Activated CD8-positive, alpha-beta memory T cell treated with anti-CD3 and anti-CD28 coated beads for 48 hours (primary cell): ENCODE measurements at regions not wholly inside any gene's neighbourhood (a gene's known extent, or its start where the extent isn't known, plus 50 kb on each side); places are given as distances from the start of the nearest gene placed in this dataset.

Source experiments
- DNase-seq, 3 experiments: peaks; one replicate each; pipeline ENCODE4 v3.0.0-alpha.2; 2020; ENCODE audit warnings: low read depth in 2 of 3, low spot score in 2 of 3

DNA sequence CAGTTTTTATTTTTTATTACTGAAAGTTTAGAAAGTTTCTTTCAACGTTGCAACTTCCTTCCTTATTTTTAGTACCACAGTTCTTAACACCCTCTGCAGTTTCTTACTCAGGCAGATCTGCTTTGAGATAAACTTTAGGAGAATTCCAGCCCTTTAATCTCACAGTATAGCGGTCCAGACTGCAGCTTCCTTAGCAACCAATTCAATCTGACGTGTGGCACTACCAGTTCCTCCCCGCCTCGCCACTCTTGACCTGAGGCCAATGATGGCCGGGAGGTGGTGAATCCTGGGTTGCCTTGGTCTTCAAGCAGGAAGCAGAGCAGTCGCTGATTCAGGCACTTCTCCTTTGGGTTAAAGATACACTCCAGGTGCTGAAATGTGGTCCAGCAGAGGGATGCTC lies 334.3 kb upstream of the TRPC7 start:
- DNase-seq = no peak

DNA sequence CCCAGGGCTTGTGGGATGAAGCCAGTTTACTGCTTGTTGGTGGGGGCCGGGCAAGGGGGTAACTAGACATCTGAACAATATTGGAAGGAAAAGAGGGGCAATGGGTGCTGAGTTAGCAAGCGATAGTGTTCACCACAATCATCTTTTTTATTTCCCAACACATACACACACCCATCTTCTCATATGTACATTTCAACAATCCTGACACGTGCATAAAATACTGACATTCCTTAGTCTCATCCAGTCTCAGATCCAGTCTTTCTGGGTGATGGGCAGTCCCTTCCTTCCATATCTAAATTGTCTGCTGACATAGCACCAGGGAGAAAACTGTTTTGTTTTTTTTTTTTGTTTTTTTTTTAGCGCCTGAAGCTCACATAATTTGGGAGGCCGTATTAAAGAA lies 333.6 kb upstream of the TRPC7 start:
- DNase-seq = no peak

DNA sequence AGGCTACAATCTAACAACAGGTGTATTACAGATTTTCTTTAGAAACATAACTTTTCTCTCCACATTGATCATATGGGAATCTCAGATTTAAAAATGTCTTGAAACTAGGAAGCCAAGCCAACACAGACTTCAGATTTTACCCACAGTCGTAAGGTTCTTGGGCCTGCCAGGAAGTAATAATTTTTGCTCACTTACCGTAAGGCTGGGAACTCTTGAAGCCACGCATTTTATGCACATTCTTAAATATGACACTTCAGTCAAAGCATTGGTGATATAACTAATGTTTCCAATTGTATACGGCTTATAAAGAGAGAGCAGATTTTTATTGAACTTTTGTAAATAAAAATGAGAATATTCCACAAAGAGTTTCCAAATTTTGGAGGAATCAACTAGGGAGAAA lies 328.9 kb upstream of the TRPC7 start:
- no peak for DNase-seq

DNA sequence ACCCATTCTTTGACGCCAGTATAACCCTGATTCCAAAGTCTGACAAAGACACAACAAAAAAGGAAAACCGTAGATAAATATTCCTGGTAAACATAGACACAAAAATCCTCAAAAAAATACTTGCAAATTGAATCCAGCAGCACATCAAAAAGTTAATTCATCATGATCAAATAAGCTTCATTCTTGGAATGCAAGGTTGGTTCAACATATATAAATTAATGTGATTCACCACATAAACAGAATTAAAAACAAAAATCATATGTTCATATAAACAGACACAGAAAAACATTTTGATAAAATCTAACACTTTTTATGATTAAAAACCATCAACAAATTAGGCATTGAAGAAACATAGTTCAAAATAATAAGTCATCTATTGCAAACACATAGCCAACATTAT lies 324.2 kb upstream of the TRPC7 start:
- no peak for DNase-seq

GRCh38 chr5:136686192-136686872 lies 321.0 kb upstream of the TRPC7 start:
- DNase-seq = no peak

GRCh38 chr5:136682986-136683385 lies 317.6 kb upstream of the TRPC7 start:
- no peak for DNase-seq

DNA sequence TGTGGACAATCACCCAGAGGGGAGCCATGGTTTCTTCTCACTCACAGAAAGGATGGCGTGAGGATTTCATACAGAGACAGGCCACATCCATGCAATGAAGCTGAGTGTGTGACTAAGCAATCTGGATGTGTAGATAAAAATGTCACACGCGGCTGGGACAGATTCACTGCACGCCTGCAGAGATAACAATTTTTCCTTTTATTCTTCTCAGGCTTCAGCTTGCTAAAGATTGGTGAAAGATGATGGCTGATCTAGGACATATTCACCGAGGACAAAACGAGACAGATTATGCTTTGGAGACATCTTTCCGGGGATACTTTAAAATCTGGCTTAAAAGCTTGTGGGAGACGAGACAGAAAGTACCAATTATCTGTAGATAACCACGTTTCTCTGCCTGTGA lies 313.9 kb upstream of the TRPC7 start:
- no peak for DNase-seq

GRCh38 chr5:136677217-136677616 lies 311.9 kb upstream of the TRPC7 start:
- no peak for DNase-seq

DNA sequence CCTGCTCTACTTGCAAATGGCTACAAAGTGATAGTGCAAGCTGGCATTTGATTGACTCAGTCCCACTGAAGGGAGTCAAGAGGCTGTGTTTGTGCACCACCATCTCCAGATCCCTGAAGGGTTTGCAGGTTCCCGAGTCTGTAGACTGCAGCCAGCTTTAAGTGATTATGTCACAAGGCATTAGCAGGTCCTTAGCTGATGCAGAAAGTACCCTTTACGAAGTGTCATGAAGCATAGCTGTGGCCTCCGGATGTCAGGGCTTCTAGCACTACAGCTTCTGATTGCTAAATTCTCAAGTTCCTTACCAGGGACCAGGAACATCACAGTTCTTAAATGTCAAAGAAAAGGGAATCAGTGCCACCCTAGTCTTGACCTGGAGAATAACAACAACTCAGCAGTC lies 311.3 kb upstream of the TRPC7 start:
- DNase-seq = no peak

GRCh38 chr5:136675769-136676168 lies 310.4 kb upstream of the TRPC7 start:
- DNase-seq = no peak

DNA sequence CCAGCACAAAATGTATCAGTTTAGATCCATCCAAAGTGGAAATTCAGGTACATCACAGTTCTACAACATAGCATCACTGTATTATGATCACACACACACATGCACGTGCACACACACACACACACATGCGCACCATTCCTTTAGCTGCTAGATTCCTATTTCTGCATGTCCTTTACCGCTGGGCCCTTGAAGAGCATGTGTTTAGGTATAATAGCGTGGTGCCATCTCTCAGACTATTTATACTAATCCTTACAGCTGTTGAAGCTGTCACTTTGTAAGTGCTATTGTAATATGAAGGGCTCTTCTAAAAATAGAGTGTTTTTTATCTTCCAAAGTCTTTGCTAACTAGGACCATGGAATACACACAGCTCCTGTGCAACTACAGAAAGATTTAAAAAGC lies 308.8 kb upstream of the TRPC7 start:
- DNase-seq = no peak

GRCh38 chr5:136667789-136668188 lies 302.4 kb upstream of the TRPC7 start:
- no peak for DNase-seq

GRCh38 chr5:136666970-136667620 lies 301.8 kb upstream of the TRPC7 start:
- no peak for DNase-seq

DNA sequence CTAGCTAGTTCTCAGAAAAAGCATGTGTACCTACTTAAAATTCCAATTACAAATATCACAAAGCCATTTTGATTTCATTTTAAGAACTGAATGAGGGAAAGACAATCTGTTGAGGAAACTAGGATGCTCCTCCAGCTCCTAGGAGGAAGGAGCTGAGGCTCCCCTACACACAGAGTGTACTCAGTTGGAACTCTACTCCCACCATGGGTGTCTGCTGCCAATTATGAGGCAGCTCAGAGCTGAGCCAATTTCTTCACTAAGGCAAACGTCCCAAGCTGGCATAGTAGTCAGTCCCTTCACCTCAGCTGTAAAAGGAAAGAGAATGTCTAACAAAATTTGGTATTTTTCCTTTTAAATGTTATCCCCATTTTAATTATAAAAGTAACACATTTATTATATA lies 300.0 kb upstream of the TRPC7 start:
- no peak for DNase-seq

- no peak for DNase-seq
Observed at GRCh38 chr5:136661026-136661425, 295.7 kb upstream of the TRPC7 start.

DNA sequence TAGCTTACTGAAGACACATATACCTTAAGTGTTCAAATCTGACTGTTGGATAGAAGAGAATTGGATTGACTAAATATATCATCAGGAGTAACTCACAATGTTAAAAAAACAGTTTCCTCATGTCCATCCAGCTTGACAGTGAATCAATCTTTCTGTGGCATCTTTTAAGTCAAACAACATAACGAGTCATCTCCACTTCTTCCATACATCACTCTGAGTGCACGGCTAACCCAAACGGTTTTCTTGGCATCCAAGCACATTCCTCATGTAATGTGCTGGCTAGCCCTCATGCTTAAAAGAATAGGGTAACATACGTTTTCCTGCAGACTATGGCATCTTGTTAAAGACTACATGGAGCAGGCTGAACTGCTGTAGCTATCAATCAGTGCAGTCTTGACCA lies 291.5 kb upstream of the TRPC7 start:
- DNase-seq = no peak

GRCh38 chr5:136655468-136655867 lies 290.1 kb upstream of the TRPC7 start:
- no peak for DNase-seq

- DNase-seq = no peak
Observed at GRCh38 chr5:136646915-136647314, 281.6 kb upstream of the TRPC7 start.

DNA sequence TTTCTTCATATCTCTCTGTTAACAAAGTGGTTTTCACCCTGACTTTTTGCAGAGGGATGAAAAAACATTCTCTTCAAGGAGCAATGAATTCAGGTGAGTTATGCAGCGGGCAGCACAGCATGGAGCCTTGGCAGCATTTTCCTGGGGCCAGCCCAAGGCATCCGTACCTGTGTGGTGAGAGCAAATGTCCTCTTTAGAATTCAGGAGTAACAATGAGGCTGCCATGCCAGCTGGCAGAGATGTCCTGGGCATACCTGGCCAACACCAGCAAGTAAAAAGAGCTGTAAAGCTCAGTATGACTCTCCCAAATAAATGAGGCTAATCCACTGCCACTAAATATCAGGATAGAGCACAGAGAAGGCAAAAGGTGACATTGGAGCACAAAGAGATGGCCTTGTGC lies 277.6 kb upstream of the TRPC7 start:
- DNase-seq = no peak

DNA sequence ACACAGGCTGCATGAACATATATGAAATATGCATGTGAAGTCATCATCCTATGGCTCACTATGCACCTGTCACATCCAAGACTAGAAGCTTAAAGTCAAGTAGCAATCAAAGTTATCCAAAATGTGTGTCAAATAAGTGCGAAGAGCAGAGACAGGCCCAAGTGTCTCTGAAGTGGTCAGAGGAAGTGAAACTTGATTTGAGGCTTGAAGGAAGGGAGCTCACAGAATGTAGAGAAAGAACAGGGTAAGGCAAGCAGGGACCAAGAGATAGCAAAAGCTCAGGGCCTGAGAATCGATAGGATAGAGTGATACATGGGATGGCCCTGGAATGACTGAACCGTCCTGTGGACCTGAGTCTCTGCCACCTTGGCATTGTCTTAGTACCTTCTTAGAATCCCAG lies 274.3 kb upstream of the TRPC7 start:
- no peak for DNase-seq

GRCh38 chr5:136638084-136638483 lies 272.7 kb upstream of the TRPC7 start:
- no peak for DNase-seq

- DNase-seq = no peak
Observed at GRCh38 chr5:136636001-136636400, 270.7 kb upstream of the TRPC7 start.

- DNase-seq = no peak
Observed at GRCh38 chr5:136631186-136631585, 265.8 kb upstream of the TRPC7 start.
